Endothelial cell (in vitro differentiated cells): ENCODE measurements at regions not wholly inside any gene's neighbourhood (a gene's known extent, or its start where the extent isn't known, plus 50 kb on each side); places are given as distances from the start of the nearest gene placed in this dataset.

Experiments
- DNase-seq: peaks from one replicate; pipeline ENCODE4 v3.0.0; 2021; ENCODE audit warnings: low spot score
- H3K27ac Mint-ChIP-seq: one replicate; pipeline ENCODE4 v1.8.0; 2021; ENCODE audit warnings: mixed read lengths, inconsistent platforms; ENCODE audit not compliant: unreplicated experiment
- H3K27me3 Mint-ChIP-seq: one replicate; pipeline ENCODE4 v1.8.0; 2021; ENCODE audit warnings: mild to moderate bottlenecking, moderate library complexity, mixed read lengths, inconsistent platforms; ENCODE audit not compliant: unreplicated experiment
- H3K36me3 Mint-ChIP-seq: one replicate; pipeline ENCODE4 v1.8.0; 2021; ENCODE audit warnings: mild to moderate bottlenecking, low read depth, mixed read lengths, inconsistent platforms; ENCODE audit not compliant: unreplicated experiment
- H3K4me1 Mint-ChIP-seq: one replicate; pipeline ENCODE4 v1.8.0; 2021; ENCODE audit warnings: mild to moderate bottlenecking, mixed read lengths, inconsistent platforms; ENCODE audit not compliant: unreplicated experiment
- H3K4me3 Mint-ChIP-seq: one replicate; pipeline ENCODE4 v1.8.0; 2021; ENCODE audit warnings: mild to moderate bottlenecking, mixed read lengths, inconsistent platforms; ENCODE audit not compliant: unreplicated experiment
- H3K9me3 Mint-ChIP-seq: one replicate; pipeline ENCODE4 v1.8.0; 2021; ENCODE audit warnings: mixed read lengths, inconsistent platforms; ENCODE audit not compliant: unreplicated experiment
- TF ChIP-seq, protein P1 (sequence below): fragments of 200-600 bp; sonication (generic); IDR thresholded peaks from one replicate; pipeline ENCODE4 v1.5.0; 2021; ENCODE audit warnings: antibody characterized with exemption; ENCODE audit not compliant: unreplicated experiment

DNA sequence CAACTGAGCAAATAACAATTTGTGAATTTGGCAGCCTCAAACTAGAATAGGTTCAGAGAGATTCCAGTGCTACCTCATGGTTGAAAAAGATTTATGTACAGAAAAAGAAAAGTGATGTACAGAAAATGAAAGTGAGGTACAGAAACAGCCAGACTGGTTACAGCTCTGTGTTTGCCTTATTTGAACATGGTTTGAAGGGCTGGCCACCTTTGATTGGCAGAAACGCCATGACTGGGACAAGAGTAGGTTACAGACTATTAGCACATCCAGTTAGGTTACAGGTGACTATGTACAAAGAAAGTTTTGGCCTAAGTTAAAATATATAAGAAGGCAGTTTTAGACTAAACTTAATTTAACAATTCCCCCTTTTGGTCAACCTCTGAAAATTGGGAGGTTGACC, 309.4 kb downstream of the BTG1 start:
- no peak overlapping the region for H3K4me3 Mint-ChIP-seq

DNA sequence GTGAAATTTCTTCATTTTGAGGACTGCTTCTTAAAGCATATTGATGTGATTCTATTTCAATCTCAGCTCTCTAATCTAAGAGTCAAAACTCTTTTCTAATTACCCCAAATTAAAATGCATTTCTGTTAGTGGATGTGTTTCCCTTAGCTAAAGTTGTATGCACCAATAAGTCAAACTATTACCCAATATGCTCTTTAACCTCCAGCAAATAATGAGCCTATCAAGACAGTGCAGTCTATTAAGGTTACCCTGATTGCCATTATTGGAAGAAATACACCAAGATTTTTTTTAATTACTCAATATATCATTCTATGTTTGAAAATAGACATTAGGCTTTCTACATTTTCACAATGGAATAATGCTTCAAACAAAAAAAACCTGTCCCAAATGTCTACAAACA, 310.0 kb downstream of the BTG1 start:
- Mint-ChIP-seq H3K27ac (no peak overlapping the region), H3K4me3 (no peak overlapping the region), H3K27me3 (no peaks in the 10 kb centered on the region), H3K9me3 (no peaks in the 10 kb centered on the region), H3K36me3 (no peaks in the 10 kb centered on the region), H3K4me1 (no peaks in the 10 kb centered on the region)
- TF ChIP-seq, protein P1, sequence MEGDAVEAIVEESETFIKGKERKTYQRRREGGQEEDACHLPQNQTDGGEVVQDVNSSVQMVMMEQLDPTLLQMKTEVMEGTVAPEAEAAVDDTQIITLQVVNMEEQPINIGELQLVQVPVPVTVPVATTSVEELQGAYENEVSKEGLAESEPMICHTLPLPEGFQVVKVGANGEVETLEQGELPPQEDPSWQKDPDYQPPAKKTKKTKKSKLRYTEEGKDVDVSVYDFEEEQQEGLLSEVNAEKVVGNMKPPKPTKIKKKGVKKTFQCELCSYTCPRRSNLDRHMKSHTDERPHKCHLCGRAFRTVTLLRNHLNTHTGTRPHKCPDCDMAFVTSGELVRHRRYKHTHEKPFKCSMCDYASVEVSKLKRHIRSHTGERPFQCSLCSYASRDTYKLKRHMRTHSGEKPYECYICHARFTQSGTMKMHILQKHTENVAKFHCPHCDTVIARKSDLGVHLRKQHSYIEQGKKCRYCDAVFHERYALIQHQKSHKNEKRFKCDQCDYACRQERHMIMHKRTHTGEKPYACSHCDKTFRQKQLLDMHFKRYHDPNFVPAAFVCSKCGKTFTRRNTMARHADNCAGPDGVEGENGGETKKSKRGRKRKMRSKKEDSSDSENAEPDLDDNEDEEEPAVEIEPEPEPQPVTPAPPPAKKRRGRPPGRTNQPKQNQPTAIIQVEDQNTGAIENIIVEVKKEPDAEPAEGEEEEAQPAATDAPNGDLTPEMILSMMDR, result no peak
- no peak for DNase-seq

More for the DNA sequence above, 309.4 kb downstream of the BTG1 start:
- no peak for DNase-seq
- TF ChIP-seq, protein P1, result no peak
- H3K27ac Mint-ChIP-seq, result no peak overlapping the region
- no peaks in the 10 kb centered on the region for H3K9me3 Mint-ChIP-seq
- no peaks in the 10 kb centered on the region for H3K36me3 Mint-ChIP-seq
- H3K27me3 Mint-ChIP-seq, result no peaks in the 10 kb centered on the region
- no peaks in the 10 kb centered on the region for H3K4me1 Mint-ChIP-seq

DNA sequence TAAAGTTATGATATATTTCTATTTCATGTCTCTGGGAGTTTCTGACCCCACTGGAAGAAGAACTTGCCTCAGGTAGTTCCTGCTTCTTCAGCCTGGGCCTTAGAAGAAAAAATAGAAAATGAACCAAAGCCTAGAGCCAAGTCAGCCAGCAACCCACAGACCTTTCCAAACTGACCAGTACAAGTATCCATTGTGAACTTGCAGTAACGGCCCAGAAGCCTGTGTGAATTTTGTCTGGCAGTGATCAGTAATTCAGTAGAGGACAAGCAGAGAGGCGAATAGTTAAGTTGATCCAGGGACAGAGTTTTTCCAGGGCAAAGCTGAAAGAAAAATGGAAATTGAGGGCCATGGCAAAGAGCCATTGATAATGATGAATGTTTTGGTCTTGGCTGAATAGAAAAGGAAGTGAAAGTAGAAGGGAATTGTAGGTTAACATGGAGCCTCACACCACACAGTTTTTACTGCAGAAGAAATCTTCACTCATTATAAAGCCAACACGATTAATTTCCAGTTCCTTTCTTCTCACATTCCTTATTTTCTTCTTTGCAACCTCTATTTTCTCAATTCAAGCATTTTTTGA, 311.8 kb downstream of the BTG1 start:
- DNase-seq, result no peak
- Mint-ChIP-seq H3K36me3 (no peaks in the 10 kb centered on the region), H3K27ac (no peak overlapping the region), H3K9me3 (no peaks in the 10 kb centered on the region), H3K27me3 (no peaks in the 10 kb centered on the region), H3K4me1 (no peaks in the 10 kb centered on the region), H3K4me3 (no peak overlapping the region)
- TF ChIP-seq, protein P1, result no peak

DNA sequence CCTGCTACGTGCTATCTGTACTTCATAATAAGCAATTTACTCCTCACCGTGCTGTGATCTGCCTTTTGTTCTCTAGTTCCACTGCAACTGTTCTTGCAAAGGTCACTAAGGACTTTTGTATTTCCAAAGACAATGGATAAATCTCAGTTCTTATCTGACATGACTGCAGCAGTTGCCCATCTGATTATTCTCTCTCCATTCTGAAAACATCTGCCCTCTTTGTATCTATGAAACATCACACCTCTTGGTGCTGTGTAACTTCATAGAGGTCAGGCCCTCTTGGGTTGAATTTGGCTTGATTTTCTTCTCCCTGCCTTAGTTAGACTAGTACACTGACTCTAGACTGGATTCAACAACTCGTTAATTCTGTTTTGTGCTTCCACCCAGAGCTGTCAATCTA, 319.6 kb downstream of the BTG1 start:
- Mint-ChIP-seq H3K27me3 (peaks cover 1% of the 10 kb centered on the region), H3K4me1 (no peaks in the 10 kb centered on the region), H3K27ac (no peak overlapping the region), H3K4me3 (no peak overlapping the region), H3K9me3 (no peaks in the 10 kb centered on the region), H3K36me3 (no peaks in the 10 kb centered on the region)
- TF ChIP-seq, protein P1, result no peak
- DNase-seq, result no peak

DNA sequence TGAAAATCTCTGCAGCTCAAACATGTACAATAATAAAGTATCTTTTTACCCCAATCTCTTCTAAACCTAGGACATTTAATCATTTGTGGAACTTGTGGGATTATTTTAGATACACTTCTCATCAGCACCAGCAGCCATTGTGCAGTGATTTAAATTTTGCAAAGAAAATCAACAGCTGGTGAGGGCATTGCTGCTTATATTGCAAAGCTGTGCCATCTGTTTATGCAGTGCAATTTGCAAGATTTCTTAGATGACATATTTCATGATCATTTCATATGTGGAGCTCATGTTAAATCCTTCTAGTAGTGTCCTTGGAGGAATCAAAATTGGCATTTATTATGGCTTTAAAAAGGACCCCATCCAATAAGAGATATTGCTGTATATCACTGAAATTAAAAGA, 320.7 kb downstream of the BTG1 start:
- no peak for DNase-seq
- no peak overlapping the region for H3K4me3 Mint-ChIP-seq
- no peaks in the 10 kb centered on the region for H3K4me1 Mint-ChIP-seq
- no peak overlapping the region for H3K27ac Mint-ChIP-seq
- peaks cover 1% of the 10 kb centered on the region for H3K27me3 Mint-ChIP-seq
- TF ChIP-seq, protein P1, result no peak
- no peaks in the 10 kb centered on the region for H3K36me3 Mint-ChIP-seq
- H3K9me3 Mint-ChIP-seq, result no peaks in the 10 kb centered on the region
